Astrocyte of the hippocampus (primary cell): ENCODE measurements at regions not wholly inside any gene's neighbourhood (a gene's known extent, or its start where the extent isn't known, plus 50 kb on each side); places are given as distances from the start of the nearest gene placed in this dataset.

ENCODE experiments used
- DNase-seq: peaks from one replicate; pipeline ENCODE4 v3.0.0; 2011; ENCODE audit warnings: low read depth, low spot score

DNA sequence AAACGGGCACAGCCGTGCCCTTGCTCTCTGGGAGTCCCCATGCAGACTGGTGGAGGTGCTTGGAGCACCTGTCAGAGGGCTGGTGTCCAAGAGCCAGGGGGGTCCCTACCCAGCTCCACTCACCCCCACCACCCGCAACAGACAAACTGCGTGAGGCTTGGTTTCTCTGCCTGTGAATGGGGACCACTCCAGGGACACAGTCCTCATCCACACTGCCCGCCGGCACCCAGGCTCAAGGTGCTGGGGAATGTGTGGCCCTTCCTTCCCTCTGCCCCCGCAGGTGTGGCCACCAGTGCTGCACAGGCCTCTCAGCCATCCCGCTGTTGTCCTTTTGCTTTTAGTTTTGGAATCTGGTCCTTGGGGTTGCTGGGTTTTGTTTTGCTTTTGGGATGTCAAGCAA is 136.5 kb upstream of the ZNF236 start:
- no peak for DNase-seq

DNA sequence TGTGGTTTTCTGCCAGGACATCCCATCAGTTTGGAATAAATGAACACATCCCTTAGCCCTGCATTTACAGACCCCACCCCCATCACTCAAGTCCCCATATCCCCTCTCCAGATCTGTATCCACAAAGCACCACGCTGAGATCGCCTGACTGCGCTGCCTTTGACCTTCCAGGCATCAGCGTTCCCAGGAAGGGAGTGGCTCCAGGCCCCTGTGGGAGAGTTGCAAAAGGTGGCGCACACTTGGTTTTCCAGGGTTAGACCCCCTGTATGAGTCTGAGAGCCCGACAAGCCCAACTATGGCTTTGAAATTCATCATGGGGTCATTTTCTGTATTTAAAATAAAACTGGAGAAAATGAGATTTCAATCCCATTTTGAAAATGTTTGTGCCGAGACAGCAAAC is 137.0 kb upstream of the ZNF236 start:
- no peak for DNase-seq

DNA sequence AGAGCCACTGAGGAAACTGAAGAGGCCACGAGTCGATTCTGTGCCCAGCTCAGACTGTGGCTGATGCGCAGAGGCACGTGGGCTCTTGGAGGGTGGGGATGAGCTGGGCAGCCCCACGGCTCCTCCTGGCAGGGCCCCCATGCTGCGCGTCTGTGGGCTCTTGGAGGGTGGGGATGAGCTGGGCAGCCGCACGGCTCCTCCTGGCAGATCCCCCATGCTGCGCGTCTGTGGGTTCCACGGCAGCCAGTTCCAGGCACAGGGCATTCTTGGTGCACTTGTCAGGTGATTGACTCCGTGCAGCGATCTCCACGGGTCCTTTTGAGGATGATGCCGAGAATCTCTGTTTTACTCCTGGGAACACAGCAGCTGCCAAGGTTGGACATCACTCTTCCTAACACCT is 138.1 kb upstream of the ZNF236 start:
- no peak for DNase-seq

DNA sequence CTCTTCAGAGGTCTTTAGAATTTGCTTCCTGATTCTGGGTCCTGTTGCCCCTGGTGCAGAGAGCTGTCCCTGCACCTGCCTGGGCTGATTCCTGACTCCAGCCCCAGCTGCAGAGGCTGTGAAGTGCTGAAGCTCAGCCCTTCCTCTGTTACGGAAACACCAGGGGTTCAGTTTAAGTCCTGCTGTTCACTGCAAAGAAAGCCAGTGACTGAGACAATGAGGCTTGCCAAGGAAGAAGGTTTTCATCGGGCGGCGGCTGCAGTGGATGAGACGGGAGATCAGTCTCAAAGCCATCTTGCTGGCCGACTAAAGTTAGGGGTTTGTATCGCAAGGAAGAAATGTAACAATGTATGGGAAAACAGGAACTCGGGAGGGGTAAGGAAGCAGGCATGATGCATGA is 142.4 kb upstream of the ZNF236 start:
- no peak for DNase-seq

DNA sequence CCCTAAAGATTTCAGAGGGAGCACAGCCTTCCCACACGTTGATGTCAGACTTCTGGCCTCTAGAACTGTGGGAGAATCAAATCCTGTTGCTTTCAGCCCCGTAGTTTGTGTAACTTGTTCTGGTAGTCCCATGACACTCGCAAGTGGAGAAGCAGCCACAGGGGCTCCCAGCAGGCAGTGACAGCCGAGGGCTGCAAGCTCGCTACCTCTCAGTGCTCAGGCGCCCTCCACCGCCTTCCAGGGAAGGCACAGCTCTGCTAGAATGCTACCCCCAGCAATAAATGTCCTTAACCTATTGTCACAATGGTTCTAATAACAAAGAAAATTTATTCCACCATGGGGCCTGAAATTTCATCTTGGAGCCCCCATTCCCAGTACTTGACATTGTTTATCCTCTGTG is 143.1 kb upstream of the ZNF236 start:
- no peak for DNase-seq

DNA sequence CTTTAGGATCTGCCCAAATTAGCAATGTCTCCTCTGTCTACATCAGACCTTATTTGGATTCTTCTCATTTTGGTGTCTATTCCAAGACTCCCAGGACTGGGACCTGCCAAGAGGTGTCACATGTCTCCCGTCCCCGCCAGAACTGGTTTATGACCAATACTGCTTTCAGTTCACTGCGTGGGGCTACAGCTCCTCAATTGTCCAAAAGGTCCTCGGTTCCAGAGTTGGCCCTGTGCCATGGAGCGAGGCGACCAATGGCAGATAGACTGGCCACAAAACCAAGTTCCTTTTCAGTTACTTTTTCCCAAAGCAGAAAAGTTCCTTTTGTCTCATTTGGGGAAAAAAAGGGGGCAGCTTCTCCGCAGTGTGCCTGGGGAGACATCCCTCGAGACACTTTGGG is 144.1 kb upstream of the ZNF236 start:
- DNase-seq = no peak

DNA sequence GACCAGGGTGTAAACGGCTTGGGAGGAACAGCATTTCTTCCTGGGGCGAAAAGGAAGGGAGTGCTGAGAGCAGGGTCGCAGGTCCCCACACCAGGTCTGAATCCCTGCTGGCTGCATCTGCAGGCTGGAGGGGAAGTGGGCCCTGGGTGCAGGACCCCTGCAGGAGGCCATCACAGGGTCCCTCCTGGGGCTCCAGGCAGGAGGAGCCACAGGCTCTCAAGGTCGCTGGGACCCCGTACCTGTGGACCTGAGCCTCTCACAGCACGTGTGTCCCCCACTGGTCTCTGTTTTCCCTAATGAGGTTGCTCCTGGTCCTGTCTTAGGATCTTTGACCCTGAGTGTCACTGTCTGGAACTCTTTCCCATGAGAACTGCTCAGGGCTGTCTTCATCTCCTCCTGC is 147.8 kb upstream of the ZNF236 start:
- no peak for DNase-seq

DNA sequence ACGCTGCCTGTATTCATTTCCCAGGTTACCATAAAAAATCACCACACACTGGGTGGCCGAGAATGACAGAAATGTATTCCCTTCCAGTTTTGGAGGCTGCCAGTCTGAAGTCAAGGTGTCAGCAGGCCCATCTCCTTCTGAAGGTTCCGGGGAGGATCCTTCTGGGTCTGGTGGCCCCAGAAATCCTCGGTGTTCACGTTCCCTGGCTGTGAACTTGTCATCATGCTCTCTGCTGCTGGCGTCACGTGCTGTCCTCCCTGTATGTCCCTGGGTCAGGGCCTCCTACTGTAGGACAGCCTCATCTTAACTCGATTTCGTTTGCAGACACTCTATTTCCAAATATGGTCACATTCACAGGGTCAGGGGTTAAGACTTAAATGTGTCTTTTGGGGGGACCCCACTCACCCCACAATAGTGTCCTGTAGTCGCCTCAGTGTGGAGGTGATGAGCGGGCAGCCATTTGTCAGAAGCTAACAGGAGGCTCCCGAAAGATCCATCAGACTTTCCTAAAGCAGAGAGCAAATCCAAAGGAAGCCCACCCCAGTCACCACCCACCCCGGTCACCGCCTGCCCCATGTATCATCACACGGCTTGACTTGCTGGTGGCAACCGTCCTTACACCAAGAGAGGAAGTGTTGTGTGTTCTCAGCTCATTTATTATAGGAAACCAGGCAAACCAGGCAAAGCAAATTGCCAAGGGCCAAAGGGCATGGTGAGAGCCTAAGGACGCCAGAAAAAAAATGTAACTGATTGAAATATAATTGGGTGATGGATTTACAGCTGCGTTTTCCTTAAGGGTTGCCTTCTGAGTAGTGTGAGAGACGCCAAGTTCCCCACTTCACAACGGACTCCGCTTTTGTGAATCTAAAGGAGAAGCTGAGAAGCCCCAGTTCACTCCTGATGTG is 148.8 kb upstream of the ZNF236 start:
- DNase-seq = no peak

DNA sequence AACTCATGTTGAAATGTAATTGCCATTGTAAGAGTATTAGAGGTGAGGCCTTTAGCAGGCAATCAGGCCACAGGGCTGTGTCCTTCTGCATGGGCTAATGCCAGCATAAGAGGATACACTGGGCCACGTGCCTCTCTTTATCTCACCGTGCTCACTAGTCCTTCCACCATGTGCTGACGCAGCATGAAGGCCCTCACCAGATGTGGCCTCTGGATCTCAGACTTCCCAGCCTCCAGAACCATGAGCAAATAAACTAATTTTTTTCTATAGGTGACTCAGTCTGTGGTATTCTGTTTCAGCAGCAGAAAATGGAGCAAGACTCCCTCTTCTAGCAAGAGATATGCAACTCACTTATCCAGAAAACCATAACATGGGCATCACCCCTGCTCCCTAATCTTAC is 149.7 kb upstream of the ZNF236 start:
- DNase-seq = no peak

DNA sequence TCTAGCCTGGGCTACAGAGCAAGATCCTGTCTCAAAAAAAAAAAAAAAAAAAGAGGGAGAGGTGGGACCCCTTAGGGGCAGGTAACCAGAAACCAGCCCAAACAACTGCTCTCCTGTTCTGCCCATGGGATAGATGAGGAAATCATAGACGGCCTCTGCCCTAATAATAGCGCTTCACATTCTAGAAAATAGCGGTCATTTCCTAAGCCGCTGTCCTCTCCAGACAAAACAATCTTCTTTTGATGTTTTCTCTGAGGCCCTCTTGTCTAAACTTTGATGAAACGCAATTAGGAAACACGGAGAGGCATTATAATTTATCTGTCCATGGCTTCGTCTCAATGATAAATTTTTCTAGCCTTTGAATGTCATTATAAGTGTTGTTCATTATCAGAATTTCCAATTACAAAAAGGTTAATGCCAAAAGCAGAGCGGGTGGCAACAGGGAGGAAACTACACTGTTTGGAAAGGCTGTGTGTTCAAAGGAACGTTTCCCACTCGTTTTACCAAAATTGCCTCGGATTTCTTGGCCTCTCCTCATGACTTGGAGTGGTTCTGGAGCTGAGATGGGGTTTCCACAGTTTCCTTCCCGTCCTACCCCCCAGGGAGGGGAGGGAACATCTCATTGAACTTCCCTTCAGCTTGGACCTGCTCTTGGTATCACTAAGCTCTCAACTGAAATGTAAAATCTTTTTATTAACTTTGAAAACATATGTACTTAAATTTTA is 151.6 kb upstream of the ZNF236 start:
- DNase-seq = no peak

DNA sequence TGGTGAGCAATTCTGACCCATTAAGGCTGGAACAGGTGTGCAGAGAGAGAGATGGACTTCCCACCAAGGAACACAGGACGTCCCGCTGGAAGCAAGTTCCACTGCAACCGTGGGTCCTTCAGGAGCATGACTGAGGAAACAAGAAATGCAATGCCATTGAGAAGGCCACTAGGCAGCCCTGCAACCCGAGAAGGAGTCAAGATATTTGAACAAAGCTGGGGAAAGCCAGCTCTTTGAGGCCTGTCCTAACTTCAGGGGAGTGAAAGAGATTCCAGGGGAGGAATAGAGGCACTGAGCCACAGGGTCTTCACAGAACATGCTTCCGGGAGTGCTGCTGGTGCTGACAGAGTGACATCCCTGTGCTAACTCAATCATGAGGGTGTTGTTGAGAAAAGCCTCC is 153.8 kb upstream of the ZNF236 start:
- no peak for DNase-seq

DNA sequence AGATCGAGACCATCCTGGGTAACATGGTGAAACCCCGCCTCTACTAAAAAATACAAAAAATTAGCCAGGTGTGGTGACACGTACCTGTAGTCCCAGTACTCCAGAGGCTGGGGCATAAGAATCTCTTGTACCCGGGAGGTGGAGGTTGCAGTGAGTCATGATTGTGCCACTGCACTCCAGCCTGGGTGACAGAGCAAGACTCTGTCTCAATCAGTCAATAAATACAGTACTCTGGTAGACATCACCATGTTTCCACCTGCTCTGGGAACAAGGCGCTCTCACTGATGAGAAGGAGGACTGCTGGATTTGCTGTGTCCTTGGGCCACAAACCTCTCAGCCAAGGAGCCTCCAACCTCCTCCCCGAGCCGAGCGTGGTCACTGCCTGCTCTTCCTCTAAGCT is 154.2 kb upstream of the ZNF236 start:
- DNase-seq = no peak

DNA sequence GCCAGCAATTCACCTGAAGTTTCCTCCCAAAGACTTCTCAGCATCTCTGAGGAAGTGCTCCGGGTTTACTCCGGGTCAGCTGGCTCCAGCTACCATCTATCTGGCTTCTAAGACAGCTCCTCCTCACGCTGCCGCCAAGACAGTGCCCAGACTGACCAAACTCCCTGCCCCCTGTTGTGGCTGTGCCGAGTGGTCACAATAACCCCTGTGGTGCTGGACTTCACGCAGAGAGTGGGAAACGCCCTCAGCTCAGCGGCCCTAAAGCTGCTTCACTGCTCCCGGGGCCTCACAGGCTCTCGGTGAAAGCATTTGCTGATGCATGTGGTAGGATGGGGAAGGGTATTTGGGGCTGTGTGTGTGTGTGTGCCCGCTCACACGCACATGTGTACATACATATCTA is 154.8 kb upstream of the ZNF236 start:
- DNase-seq = no peak

DNA sequence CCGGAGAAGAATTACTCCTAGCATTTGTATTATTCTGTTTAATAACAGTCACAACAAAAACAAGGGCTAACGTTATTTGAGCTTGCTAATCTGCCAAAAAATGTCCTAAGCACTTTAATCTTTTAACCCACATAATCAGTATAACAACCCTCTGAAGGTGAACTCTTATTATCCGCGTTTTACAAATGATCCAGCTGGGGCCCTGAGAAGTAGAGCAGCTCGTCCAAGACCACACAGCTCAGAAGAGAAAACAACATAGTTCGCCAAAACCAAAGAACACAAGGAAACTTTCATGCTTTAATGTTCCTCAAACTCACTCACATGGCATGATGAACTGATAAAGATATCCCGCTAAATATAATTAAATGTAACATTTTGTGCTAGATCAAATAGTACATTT is 159.7 kb upstream of the ZNF236 start:
- DNase-seq = no peak

DNA sequence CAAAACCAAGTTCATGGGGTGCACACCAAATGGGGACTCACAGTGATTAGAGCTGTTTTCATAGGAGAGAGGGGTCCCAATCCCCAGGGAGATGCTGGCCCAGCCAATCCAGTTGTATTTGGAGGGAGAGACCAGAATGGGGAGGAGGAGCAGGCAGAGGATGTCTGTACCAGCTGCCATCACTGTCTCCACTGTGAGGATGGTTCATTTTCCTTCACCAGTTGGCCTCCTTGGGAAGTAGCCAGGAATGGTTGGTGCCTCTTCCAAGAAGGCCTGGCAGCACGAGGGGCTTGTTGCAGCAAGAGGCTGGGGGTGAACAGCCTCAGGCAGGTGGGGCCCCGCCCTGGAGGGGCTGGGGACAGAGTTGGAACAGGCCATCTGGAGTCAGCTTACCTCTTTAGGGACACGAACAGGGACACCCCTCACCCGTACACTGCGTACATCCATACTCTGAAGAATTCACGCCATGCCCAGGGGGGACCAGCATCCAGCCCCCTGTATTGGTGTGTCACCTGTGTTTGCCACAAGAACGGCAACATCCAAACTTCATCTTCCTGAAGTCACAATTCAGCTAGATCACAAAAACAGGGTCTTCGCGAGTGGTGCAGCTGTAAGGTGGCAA is 161.7 kb upstream of the ZNF236 start:
- DNase-seq = no peak

DNA sequence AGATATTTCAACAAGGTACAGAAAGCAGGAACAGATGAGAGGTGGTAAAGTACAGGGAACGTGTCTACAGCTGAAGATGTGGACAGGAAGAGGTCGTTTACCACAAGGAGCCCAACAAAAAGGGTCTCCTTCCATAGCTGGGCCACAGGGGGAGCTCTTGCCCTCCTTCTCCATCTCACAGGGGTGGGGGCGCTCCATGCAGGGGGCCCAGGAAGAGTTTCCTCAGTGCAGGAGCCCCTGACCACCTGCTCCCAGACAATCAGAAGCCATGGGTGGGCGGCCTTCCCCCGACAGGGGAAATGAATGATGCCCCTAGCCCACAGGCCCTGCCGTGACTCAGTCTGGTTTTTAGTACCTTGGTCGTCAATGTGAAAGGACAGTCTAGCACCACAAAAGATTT is 163.6 kb upstream of the ZNF516 start:
- DNase-seq = no peak

DNA sequence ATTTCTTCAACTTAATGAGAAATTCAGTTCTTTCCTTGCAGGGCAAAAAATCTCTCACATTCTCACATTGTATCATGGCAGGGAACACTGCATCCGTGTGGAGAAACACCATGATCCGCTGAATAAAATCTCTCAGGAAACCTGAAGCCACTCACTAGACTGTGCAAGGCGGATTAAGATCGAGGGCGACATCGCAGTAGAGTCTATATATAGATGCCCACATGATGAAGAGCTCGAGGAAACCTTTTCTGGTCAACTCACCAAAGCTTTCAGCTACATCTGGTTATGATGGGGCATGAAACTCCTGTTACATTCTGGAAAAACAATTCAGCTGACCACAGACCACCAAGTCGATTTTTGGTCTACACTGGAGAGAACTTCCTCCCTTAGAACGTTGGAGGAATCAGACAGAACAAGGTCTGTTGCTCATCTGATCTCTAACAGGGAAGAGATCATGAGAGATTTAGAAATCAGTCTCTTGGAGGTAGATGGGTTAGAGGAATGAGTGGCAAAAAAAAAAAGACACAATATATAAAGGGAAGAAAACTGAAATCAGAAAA is 162.9 kb upstream of the ZNF516 start:
- no peak for DNase-seq

DNA sequence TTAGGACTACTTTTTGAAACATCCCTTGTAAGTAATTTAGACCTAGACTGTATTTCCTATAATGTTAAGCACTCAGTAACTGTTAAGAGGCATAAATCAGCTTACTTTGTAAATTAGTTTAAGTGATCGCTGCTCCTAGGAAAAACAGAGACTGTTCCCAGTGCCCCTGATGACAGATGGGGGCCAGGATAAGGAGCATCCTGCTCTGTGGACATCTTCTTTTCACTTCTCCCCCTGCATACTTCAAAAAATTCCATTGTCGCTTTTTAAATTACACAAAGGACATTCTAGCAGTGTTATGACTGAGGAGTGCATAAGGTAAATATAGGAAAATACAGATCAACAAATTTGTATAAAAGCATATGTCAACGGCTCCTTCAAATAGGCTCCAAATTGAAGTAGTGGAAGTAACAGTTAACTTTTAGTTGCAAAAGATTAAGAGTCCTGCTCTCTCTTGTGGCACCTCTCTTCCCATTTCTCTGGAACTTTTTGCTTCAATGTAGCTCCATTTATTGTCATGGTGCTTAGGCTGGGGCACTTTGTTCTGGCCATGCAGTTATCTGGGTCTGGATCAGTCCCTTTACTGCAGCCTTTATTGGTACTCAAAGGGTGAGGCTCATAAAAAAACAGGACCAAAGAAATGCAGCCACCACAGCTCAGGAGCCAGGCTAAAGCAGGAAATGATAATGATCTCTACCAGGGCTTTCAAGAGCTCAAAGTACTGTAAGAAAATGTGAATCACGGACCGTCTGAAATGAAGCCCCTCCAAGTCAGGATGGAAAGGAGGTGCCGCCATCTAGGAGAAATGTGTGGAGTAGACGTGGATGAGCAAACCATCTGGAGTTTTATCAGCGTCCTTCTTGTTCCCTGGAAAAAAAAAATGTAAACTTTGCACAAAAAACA is 162.1 kb upstream of the ZNF516 start:
- DNase-seq = no peak

DNA sequence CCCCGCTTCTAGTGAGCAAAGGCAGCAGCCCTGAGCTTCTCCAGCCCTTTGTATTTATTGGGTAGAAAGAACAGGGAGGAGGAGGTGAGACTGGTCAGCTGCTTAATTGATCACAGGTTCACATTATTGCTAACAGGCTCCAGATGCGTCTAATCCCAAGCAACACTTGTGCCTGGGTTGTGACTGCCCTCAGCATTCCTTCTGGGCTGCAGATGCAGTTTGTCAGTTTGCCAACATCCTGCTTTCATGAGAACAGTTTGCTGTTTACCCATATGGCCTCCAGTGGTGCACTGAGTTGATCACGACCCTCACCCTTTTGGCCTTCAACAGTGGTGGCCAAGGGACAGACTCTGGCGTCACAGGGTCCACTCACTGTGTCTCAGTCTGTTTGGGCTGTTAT is 159.5 kb upstream of the ZNF516 start:
- no peak for DNase-seq

DNA sequence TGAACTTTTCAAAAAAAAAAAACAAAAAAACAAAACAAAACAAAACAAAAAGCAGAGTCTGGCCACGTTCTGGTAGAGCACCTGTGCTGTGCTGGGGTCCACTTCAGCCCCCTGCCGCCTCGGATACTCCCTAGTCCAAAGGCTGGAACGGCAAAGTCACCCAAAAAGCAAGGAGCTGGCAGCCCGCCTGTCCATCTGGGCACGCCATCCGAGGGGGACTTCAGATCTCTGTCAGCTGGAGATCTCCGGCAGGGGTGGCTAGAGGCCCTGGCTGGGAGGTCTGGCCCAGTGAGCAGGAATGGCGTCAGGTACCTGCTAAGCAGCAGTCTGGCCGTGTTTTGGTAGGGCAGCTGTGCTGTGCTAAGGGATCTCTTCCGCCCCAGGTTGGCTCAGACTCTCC is 152.3 kb upstream of the ZNF516 start:
- DNase-seq = no peak

DNA sequence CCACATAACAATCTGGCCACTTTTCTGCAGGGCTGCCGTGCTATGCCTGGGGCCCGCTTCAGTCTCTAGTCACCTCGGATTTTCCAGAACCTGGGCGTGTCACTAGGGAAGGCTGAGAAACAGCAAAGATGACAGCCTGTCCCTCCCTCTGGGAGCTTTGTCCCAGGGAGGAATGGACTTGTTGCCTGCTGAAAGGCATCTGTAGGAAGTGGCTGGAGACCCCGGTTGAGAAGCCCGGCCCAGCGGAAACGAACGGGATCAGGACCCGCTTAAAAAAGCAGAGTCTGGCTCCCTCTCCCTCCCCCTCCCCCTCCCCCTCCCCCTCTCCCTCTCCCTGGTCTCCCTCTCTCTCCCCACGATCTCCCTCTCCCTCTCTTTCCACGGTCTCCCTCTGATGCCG is 149.5 kb upstream of the ZNF516 start:
- no peak for DNase-seq
